Cardiac muscle cell (in vitro differentiated cells and primary cell): ENCODE measurements at regions not wholly inside any gene's neighbourhood (a gene's known extent, or its start where the extent isn't known, plus 50 kb on each side); places are given as distances from the start of the nearest gene placed in this dataset.

Experiments
- DNase-seq, 2 donors: peaks; one replicate each; pipeline versions ENCODE4 v3.0.0 to v3.0.0-alpha.2; 2010 to 2017; ENCODE audit warnings: low read depth in 1 of 2, low spot score in 1 of 2
- H3K27ac ChIP-seq: fragments of 200-600 bp; sonication (generic); 2 replicates; pipeline ENCODE4 v1.5.1; 2016
- H3K27me3 ChIP-seq: fragments of 200-600 bp; sonication (generic); 2 replicates; pipeline ENCODE4 v1.6.0; 2016; ENCODE audit warnings: control low read depth
- H3K36me3 ChIP-seq: fragments of 200-600 bp; sonication (generic); 2 replicates; pipeline ENCODE4 v1.5.1; 2016; ENCODE audit warnings: control low read depth
- H3K4me1 ChIP-seq: fragments of 200-600 bp; sonication (generic); 2 replicates; pipeline ENCODE4 v1.8.1; 2017; ENCODE audit warnings: low read depth, mild to moderate bottlenecking, mixed run types
- H3K4me3 ChIP-seq: fragments of 200-600 bp; sonication (generic); 2 replicates; pipeline ENCODE4 v1.5.1; 2016; ENCODE audit warnings: mild to moderate bottlenecking
- H3K9me3 ChIP-seq: fragments of 200-600 bp; sonication (generic); 2 replicates; pipeline ENCODE4 v1.5.1; 2017; ENCODE audit warnings: low read depth, mild to moderate bottlenecking, control low read depth
- TF ChIP-seq, protein P1 (sequence below): IDR thresholded peaks from 2 replicates; pipeline ENCODE4 v1.5.1; 2012; ENCODE audit warnings: low read depth, mild to moderate bottlenecking, low read length

DNA sequence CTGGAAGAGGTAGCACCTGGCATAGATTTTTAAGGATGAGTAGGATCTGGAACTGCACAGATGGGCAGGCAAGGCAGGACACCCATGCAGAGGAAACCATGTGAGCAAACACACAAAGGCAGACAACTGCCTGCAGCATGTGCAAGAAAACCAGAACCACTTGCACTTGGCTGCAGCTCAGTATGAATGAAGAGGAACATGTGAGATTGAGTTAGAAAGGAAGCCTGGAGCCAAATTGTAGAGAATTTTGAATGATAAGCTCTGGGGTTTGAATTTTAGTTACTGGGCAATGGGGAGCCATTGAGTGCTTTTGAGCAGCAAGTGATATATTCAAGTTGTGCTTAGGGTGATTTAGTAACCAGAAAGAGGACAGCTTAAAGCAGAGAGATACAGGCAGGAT, 583.4 kb downstream of the SOX6 start:
- H3K36me3 ChIP-seq = no peaks in the 10 kb centered on the region
- H3K27me3 ChIP-seq = no peaks in the 10 kb centered on the region
- H3K9me3 ChIP-seq = no peaks in the 10 kb centered on the region
- H3K4me1 ChIP-seq = no peaks in the 10 kb centered on the region
- H3K4me3 ChIP-seq = no peak overlapping the region
- no peak overlapping the region for H3K27ac ChIP-seq
- no peak for DNase-seq
- TF ChIP-seq, protein P1, sequence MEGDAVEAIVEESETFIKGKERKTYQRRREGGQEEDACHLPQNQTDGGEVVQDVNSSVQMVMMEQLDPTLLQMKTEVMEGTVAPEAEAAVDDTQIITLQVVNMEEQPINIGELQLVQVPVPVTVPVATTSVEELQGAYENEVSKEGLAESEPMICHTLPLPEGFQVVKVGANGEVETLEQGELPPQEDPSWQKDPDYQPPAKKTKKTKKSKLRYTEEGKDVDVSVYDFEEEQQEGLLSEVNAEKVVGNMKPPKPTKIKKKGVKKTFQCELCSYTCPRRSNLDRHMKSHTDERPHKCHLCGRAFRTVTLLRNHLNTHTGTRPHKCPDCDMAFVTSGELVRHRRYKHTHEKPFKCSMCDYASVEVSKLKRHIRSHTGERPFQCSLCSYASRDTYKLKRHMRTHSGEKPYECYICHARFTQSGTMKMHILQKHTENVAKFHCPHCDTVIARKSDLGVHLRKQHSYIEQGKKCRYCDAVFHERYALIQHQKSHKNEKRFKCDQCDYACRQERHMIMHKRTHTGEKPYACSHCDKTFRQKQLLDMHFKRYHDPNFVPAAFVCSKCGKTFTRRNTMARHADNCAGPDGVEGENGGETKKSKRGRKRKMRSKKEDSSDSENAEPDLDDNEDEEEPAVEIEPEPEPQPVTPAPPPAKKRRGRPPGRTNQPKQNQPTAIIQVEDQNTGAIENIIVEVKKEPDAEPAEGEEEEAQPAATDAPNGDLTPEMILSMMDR = no peak

DNA sequence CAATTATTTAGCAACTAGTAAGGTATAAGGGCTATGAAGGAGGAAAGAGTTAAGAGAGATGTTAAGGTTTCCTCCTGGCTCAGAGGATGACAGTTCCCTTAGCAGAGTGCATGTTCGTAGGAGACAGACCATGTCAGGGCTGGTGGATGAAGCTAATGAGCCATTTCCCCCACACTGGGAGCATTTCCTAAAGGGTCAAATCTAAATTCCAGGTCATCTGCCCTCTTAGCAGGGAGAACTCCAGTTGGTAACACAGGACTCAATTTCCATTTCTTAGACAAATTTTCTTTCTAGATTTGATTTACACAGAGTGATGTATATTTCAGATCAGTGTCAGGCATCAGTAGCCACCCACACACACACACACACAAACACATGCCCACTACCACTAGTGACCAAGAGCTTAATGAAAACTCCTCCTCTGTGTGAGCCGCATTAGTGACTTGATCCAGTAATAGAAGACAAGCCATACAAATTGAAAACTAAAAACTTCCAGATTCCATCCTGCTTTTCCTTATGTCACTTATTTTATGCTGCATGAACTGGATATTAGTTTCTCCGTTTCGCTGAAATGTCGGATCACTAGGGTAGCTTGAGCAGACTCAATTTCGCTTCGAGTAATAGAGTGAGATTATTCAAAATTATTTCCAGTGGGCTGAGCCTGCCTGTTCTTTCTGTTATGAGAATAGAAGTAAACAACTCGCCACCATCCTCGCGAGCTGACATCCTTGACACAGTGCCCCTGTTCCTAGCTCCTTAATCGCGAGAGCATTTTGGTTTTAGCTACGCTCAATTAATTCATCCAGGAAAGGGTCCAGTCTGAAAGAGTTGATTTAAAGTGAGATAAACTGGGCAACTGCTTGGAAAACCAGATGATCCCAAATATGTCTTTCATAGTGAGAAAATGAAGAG, 582.6 kb downstream of the SOX6 start:
- no peak for DNase-seq
- H3K27ac ChIP-seq = no peak overlapping the region
- H3K9me3 ChIP-seq = no peaks in the 10 kb centered on the region
- no peak overlapping the region for H3K4me3 ChIP-seq
- no peaks in the 10 kb centered on the region for H3K4me1 ChIP-seq
- TF ChIP-seq, protein P1 = no peak
- H3K36me3 ChIP-seq = no peaks in the 10 kb centered on the region
- H3K27me3 ChIP-seq = no peaks in the 10 kb centered on the region

DNA sequence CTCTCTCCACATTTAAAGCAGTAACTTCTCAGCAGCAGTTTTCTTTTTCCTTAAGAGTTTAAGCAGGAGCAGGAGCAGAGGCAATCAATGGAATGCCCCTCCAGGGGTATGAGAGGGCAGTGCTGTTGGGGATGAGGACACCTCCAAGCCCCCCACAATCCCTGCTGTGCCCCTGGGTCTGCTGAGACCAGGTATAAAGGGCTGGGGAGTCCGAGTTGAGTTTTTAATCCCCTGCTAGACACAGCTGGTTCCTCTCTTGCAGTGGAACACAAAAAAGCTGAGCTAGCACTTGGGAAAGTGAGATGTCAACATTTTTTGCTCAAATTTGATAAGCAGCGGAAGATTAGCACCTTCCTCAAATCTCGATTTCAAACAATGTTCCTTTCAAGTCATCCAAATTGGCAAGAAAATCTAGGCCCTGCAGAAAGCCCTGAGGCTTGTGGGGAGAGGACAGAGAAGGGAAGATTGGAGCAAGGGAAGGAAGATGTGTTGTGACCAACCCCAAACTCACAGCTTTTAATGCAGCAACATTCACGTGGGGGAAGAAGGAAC, 581.9 kb downstream of the SOX6 start:
- H3K27me3 ChIP-seq = no peaks in the 10 kb centered on the region

GRCh38 chr11:15775015-15775541, 581.3 kb downstream of the SOX6 start:
- H3K9me3 ChIP-seq = no peaks in the 10 kb centered on the region
- DNase-seq = peak; percentile 1 to 36
- no peaks in the 10 kb centered on the region for H3K27me3 ChIP-seq
- no peak overlapping the region for H3K27ac ChIP-seq
- no peaks in the 10 kb centered on the region for H3K36me3 ChIP-seq
- no peaks in the 10 kb centered on the region for H3K4me1 ChIP-seq
- TF ChIP-seq, protein P1 = no peak
- H3K4me3 ChIP-seq = no peak overlapping the region

More for the DNA sequence above, 581.9 kb downstream of the SOX6 start:
- Histone ChIP-seq H3K9me3 (no peaks in the 10 kb centered on the region), H3K4me1 (no peaks in the 10 kb centered on the region), H3K4me3 (no peak overlapping the region), H3K27ac (no peak overlapping the region), H3K36me3 (no peaks in the 10 kb centered on the region)
- DNase-seq = peak in 1 of 2 donors; percentile 27
- TF ChIP-seq, protein P1 = no peak

GRCh38 chr11:15775797-15776196, 580.5 kb downstream of the SOX6 start:
- Histone ChIP-seq H3K27ac (no peak overlapping the region), H3K4me1 (no peaks in the 10 kb centered on the region), H3K4me3 (no peak overlapping the region), H3K36me3 (no peaks in the 10 kb centered on the region), H3K9me3 (no peaks in the 10 kb centered on the region), H3K27me3 (no peaks in the 10 kb centered on the region)
- no peak for DNase-seq
- TF ChIP-seq, protein P1 = no peak
